Natural killer cell treated with Interleukin-12 subunit alpha and Interleukin-12 subunit beta and Interleukin-15 and Interleukin-18, amount 100 ng/mL, for 72 hours (primary cell): ENCODE measurements at regions not wholly inside any gene's neighbourhood (a gene's known extent, or its start where the extent isn't known, plus 50 kb on each side); places are given as distances from the start of the nearest gene placed in this dataset.

Source experiments
- ATAC-seq, 2 donors: fragments of 150-1000 bp; cut with Tn5 transposase in 1 of 2; sonication (Bioruptor Pico), chemical (Tn5 transposase) in 1 of 2; 2 replicates each; pipeline ENCODE4 v1.10.0; 2021
- DNase-seq: peaks from one replicate; pipeline ENCODE4 v3.0.0; 2022; ENCODE audit warnings: low spot score
- H3K27ac Mint-ChIP-seq, 2 donors: 1 replicate in 1 of 2; 2 replicates in 1 of 2; pipeline ENCODE4 v1.8.0; 2022; ENCODE audit warnings: mixed read lengths in 2 of 2, mild to moderate bottlenecking in 1 of 2, moderate library complexity in 1 of 2
- H3K27me3 Mint-ChIP-seq, 2 donors: 1 replicate in 1 of 2; 2 replicates in 1 of 2; pipeline ENCODE4 v1.8.0; 2022; ENCODE audit warnings: mixed read lengths in 2 of 2
- H3K36me3 Mint-ChIP-seq: one replicate; pipeline ENCODE4 v1.8.0; 2022; ENCODE audit warnings: mixed read lengths
- H3K4me1 Mint-ChIP-seq, 2 donors: 1 replicate in 1 of 2; 2 replicates in 1 of 2; pipeline ENCODE4 v1.8.0; 2022; ENCODE audit warnings: low read depth in 2 of 2, mixed read lengths in 2 of 2, mild to moderate bottlenecking in 1 of 2
- H3K4me3 Mint-ChIP-seq: one replicate; pipeline ENCODE4 v1.8.0; 2022; ENCODE audit warnings: mixed read lengths
- H3K9me3 Mint-ChIP-seq: 2 replicates; pipeline ENCODE4 v1.8.0; 2022; ENCODE audit warnings: mixed read lengths

DNA sequence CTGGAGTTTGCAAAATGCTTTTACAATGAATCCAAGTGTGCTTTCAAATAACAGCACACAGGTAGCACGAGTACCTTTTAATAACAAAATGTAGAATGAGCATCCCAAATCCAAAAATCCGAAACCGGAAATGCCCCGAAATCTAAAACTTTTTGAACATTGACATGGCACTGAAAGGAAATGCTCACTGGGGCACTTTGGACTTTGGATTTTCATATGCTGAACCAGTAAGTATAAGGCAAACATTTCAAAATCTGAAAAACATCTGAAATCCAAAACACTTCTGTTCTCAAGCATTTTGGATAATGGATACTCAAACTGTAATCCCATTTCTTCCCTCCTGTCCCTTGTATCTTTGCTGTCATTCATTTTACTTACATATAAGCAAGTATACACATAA lies 50.1 kb downstream of the GCNT4 start:
- Mint-ChIP-seq H3K4me1 (no peaks in the 10 kb centered on the region), H3K9me3 (peaks cover 8% of the 10 kb centered on the region), H3K27me3 (peaks cover 9 to 26% of the 10 kb centered on the region in 2 donors), H3K27ac (no peak overlapping the region), H3K4me3 (no peak overlapping the region), H3K36me3 (peaks cover 13% of the 10 kb centered on the region)
- no peak for DNase-seq
- ATAC-seq: no peak

DNA sequence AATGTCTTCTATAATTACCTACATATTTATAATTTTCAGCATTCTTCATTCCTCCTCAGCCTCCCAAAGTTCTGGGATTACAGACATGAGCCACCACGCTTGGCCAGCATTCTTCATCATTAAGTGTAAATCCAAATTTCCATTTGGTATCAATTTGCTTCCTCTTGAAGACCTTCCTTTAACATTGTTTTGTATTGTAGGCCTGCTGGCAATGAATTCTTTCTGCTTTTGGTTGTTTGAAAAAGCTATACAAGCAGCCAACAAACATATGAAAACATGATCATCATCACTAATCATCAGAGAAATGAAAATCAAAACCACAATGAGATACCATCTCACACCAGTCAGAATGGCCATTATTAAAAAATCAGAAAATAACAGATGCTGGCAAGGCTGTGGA lies 56.4 kb downstream of the GCNT4 start:
- no peak overlapping the region for H3K27ac Mint-ChIP-seq
- H3K9me3 Mint-ChIP-seq: no peaks in the 10 kb centered on the region
- DNase-seq (no peak), ATAC-seq (no peak)
- H3K27me3 Mint-ChIP-seq: peaks cover 20 to 25% of the 10 kb centered on the region in 2 donors
- no peaks in the 10 kb centered on the region for H3K4me1 Mint-ChIP-seq
- H3K4me3 Mint-ChIP-seq: no peak overlapping the region
- no peaks in the 10 kb centered on the region for H3K36me3 Mint-ChIP-seq

DNA sequence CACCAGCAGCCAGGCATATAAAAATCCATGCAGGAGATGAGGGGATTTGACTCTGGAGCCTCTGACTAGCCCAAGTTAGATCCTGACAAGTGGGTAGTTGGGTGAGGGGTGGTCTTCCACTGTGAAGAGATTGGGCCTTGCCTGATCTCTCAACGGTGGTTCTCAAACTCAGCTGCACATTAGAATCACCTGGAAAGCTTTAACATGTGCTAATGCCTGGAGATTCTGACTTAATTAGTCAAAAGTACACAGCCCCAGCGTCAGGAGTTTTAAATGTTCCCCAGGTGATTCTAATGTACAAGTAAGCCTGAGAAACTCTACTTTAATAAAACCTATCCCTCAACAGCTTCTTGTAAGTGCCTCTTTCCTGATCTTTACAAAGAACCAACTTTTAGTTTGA lies 57.5 kb downstream of the GCNT4 start:
- no peak for ATAC-seq
- Mint-ChIP-seq H3K27ac (no peak overlapping the region), H3K4me1 (no peaks in the 10 kb centered on the region), H3K9me3 (no peaks in the 10 kb centered on the region), H3K36me3 (no peaks in the 10 kb centered on the region), H3K4me3 (no peak overlapping the region), H3K27me3 (peaks cover 20 to 25% of the 10 kb centered on the region in 2 donors)
- DNase-seq: no peak

DNA sequence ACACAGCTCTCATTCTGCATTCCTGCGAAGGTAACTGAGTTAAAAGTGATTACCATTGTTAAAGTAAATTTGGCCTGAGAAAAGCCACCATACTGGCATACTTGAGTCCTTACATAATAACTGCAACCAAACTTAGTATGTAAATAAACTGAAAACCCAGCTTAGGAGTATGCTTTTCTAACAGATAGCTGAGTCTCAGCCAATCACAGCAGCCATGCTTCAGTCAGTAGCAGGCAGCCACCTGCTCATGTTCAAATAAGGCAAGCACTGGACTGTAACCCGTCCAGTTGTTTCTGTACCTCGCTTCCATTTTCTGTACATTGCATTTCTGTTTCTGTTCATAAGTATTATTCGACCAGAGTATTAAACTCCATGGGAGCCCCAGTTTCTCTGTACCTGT lies 58.6 kb downstream of the GCNT4 start:
- Mint-ChIP-seq H3K9me3 (no peaks in the 10 kb centered on the region), H3K27me3 (peaks cover 12 to 20% of the 10 kb centered on the region in 2 donors), H3K27ac (no peak overlapping the region), H3K4me1 (no peaks in the 10 kb centered on the region), H3K36me3 (no peaks in the 10 kb centered on the region), H3K4me3 (no peak overlapping the region)
- ATAC-seq: no peak
- no peak for DNase-seq

DNA sequence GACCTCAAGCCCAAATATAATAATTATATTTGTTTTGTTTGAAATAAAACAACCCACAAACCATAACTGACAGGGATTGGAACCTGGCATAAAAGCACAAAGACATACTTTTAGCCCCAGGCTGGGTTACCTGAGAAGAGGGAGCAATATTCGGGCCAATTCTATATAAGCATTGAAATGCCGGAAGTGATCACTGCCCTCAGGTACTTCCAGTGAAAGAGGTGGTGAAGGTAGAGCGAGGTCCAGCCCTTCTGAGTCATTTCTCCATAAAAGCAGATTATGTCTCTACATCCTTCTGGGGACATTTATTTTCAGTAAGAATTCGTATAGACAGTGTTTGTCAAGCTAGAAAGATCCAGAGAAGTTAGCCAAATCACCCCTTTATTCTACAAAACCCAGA lies 59.6 kb downstream of the GCNT4 start:
- no peaks in the 10 kb centered on the region for H3K4me1 Mint-ChIP-seq

DNA sequence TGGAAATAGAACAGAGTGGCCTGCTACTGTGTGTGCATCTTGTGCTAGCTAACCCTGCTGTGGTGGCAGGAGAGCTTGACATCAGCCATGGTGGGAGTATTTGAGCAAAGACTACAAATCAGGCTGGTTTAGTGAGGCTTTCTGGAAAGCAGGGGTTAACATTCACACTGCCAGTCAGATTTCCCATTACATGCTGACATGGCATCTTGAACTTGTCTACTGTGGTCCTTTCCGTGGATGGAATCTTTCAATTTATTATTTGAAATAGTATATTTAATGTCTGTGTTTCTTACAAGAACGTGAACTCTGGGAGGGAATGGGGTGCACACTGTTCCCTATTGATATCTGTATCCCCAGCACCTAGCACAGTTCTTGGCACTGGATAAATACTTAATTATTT lies 60.8 kb downstream of the GCNT4 start:
- Mint-ChIP-seq H3K36me3 (peaks cover 6% of the 10 kb centered on the region), H3K4me1 (no peaks in the 10 kb centered on the region), H3K27me3 (peaks cover 11 to 19% of the 10 kb centered on the region in 2 donors), H3K4me3 (no peak overlapping the region), H3K27ac (no peak overlapping the region), H3K9me3 (no peaks in the 10 kb centered on the region)
- ATAC-seq (no peak), DNase-seq (no peak)

More for the DNA sequence above, 59.6 kb downstream of the GCNT4 start:
- H3K4me3 Mint-ChIP-seq: no peak overlapping the region
- no peaks in the 10 kb centered on the region for H3K9me3 Mint-ChIP-seq
- H3K27me3 Mint-ChIP-seq: peaks cover 17 to 19% of the 10 kb centered on the region in 2 donors
- H3K36me3 Mint-ChIP-seq: peaks cover 6% of the 10 kb centered on the region
- H3K27ac Mint-ChIP-seq: no peak overlapping the region
- ATAC-seq (no peak), DNase-seq (no peak)

DNA sequence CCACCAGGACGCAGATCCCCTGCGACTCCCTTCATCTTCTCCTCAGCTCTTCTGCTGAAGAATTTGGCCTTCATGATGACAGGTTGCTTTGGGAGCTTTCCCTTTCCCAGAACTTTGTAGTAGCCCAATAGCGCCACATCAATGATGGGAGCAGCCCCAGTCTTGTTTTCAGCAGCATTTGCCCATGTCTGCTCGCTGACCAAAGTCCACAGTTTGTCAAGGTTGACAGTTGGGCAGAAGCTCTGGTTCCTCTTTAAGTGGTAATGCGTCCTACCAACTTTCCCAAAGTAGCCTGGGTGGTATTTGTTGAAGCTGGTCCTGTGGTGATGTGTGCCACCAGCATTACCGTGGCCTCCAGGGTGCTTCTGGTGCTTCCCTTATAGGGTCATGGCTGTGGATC lies 62.2 kb downstream of the GCNT4 start:
- Mint-ChIP-seq H3K4me1 (no peaks in the 10 kb centered on the region), H3K27me3 (peaks cover 9 to 15% of the 10 kb centered on the region in 2 donors), H3K4me3 (no peak overlapping the region), H3K36me3 (peaks cover 6% of the 10 kb centered on the region), H3K27ac (no peak overlapping the region), H3K9me3 (no peaks in the 10 kb centered on the region)
- no peak for ATAC-seq
- DNase-seq: no peak

DNA sequence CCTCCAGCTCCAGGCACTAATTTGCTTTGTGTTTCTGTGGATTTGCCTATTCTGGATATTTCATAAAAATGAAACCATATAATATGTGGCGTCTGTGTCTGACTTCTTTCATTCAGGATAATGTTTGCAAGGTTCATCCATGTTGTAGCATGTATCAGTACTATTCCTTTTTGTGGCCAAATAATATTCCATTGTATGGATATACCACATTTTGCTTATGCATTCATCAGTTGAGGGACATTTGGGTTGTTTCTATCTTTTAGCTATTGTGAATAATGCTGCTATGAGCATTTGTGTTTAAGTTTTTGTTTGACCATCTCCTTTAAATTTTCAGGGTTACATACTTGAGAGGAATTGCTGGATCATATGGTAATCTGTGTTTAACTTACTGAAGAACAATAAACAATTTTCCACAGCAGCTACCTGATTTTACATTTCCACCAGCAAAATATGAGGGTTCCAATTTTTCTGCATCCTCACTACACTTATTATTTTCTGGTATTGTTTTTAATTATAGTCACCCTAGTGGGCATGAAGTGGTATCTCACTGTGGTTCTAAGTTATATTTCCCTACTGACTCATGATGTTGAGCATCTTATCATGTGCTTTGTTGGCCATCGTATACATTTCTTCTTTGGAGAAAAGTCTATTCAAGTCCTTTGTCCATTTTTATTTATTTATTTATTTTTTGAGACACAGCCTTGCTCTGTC lies 63.9 kb downstream of the GCNT4 start:
- Mint-ChIP-seq H3K27me3 (peaks cover 6 to 13% of the 10 kb centered on the region in 2 donors), H3K9me3 (no peaks in the 10 kb centered on the region), H3K4me3 (no peak overlapping the region), H3K4me1 (no peaks in the 10 kb centered on the region), H3K36me3 (peaks cover 6% of the 10 kb centered on the region), H3K27ac (no peak overlapping the region)
- ATAC-seq (no peak), DNase-seq (no peak)

DNA sequence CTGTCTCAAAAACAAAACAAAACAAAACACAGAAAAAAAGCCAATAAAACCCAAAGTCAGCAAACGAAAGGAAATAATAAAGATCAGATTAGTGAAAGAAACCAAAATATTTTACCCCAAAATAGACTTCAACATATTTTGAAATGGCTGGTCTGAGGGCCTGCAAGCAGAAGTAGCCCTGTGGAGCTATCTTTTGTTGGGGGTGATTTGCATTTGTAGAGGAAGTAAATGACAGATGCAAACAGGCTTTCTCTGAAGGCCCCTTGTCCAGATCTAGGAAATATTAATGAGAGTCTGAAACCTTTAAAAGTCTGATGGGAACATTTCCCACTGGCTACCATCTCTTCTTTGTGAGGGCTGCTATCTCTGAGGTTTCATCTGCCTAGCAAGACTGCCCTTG lies 74.0 kb downstream of the GCNT4 start:
- ATAC-seq: no peak
- H3K4me1 Mint-ChIP-seq: peaks cover 25 to 36% of the 10 kb centered on the region in 2 donors
- peaks cover 8% of the 10 kb centered on the region for H3K36me3 Mint-ChIP-seq

DNA sequence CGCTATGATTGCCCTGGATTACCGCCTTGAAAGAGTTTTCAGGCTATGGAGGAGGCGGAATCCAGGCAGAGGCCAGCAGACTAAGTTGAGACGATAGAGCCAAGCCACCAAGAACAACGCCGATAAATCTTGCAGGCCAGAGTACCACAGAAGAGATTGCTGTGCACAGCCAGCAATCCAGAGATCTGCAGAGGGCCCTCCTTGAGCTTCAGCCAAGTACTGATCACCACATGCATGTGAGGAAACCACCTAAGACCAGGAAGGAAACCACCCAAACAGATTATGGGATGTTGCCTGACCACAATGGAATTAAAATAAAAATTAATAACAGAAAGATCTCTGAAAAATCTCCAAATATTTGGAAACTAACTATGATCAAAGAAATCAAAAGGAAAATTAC lies 74.9 kb downstream of the GCNT4 start:
- no peak overlapping the region for H3K4me3 Mint-ChIP-seq
- DNase-seq (no peak), ATAC-seq (no peak)
- H3K9me3 Mint-ChIP-seq: peaks cover 3% of the 10 kb centered on the region
- H3K4me1 Mint-ChIP-seq: peaks cover 25 to 36% of the 10 kb centered on the region in 2 donors
- peak overlapping the region in 1 of 2 donors; percentile 7 for H3K27ac Mint-ChIP-seq
- H3K36me3 Mint-ChIP-seq: peaks cover 8% of the 10 kb centered on the region
- H3K27me3 Mint-ChIP-seq: no peaks in the 10 kb centered on the region

More for the DNA sequence above, 74.0 kb downstream of the GCNT4 start:
- Mint-ChIP-seq H3K9me3 (peaks cover 3% of the 10 kb centered on the region), H3K27ac (no peak overlapping the region), H3K27me3 (no peaks in the 10 kb centered on the region), H3K4me3 (no peak overlapping the region)
- no peak for DNase-seq

DNA sequence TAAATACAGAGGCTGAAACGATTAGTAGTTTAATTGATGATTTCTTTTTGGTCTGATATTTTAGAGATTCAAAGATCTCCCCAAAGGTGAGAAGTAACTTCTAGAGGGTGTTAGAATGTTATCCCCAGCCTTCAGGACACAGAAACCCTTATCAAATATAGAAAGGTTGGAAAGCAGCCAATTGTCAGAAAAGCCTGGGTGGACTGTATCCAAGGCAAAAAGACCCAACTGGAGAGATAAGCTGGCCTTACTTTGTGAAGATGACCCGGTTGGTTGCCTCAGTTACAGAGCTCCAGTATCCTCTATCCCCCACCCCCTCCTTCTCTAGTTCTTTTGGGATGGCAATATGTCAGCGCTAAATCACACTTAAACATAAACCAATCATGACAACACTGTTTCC lies 75.7 kb downstream of the GCNT4 start:
- Mint-ChIP-seq H3K9me3 (peaks cover 3% of the 10 kb centered on the region), H3K4me3 (no peak overlapping the region), H3K27ac (peak overlapping the region in 1 of 2 donors; percentile 71), H3K36me3 (peaks cover 8% of the 10 kb centered on the region), H3K27me3 (no peaks in the 10 kb centered on the region), H3K4me1 (peaks cover 25 to 36% of the 10 kb centered on the region in 2 donors)
- DNase-seq: no peak
- no peak for ATAC-seq

DNA sequence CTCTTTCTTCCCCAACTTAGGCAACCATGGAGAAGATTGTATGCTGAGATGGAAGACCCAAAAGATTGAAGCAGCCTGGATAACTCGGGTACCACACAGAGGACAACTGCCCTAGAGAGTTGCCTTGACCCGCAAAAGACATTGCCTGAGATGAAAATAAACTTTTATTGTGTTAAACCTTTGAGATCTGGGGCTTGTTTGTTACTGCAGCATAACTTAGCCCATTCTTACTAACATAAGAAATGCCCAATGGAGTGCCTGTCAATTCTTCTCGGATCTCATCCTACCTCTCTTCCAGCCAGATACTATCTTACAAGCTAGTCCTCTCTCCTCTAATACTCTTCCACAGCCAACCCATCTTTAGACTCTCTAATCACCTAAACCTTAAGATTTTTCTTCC lies 76.8 kb downstream of the GCNT4 start:
- no peak for DNase-seq
- H3K27ac Mint-ChIP-seq: peak overlapping the region; percentile 57 to 71
- H3K36me3 Mint-ChIP-seq: peaks cover 8% of the 10 kb centered on the region
- peaks cover 25 to 36% of the 10 kb centered on the region in 2 donors for H3K4me1 Mint-ChIP-seq
- H3K4me3 Mint-ChIP-seq: no peak overlapping the region
- no peaks in the 10 kb centered on the region for H3K27me3 Mint-ChIP-seq
- H3K9me3 Mint-ChIP-seq: peaks cover 3% of the 10 kb centered on the region
- no peak for ATAC-seq

DNA sequence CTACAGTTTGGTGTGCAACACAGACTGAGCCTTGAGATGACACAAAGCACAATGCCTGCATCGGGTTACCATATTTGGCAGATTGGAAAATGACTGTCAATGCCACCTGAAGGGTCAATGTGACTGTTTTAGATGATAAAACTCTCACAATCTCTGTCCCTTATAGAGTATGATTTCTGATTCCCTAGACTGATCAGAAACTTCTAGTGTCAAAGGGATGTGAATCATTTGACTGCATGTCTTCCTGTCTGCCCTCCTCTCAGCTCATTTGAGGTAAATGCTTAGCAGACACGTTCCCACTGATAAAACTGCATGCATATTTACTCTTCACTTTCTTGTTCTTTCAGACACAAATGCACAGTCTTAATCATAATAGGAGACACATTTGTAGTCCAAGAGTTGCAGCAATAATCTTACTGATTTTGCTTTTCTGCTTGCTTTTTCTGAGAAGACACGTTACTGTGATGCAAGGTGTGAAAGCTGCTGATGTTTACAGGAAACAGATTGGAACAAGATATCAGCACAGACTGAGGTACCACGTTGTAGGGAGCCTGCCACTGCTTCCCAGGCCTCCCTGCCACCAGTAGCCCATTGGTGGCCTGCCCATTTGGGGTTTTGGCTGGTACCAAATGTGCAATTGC lies 77.8 kb downstream of the GCNT4 start:
- no peaks in the 10 kb centered on the region for H3K27me3 Mint-ChIP-seq
- H3K4me3 Mint-ChIP-seq: peak overlapping the region; percentile 34

DNA sequence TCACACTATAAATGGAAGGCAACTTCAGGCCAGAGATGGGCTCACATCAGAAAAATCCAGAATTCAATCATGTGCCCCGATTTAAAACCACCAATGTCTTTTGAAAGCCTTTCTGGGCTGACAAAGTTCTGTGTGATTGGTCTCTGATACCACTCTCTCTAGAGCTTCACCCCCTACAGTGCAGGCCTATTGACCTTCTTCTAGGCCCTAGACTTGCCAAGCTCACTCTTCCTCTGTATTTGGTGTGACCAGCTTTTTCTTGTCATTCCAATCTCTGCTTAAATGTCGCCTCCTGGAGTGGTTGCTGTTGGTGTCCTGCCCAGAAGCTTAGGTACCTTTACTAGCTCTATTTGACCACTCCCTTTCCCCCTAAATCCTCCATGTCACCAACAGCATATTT lies 78.7 kb downstream of the GCNT4 start:
- H3K4me1 Mint-ChIP-seq: peaks cover 25 to 36% of the 10 kb centered on the region in 2 donors
- no peak overlapping the region for H3K4me3 Mint-ChIP-seq
- H3K27ac Mint-ChIP-seq: peak overlapping the region in 1 of 2 donors; percentile 67
- ATAC-seq: no peak
- H3K36me3 Mint-ChIP-seq: peaks cover 8% of the 10 kb centered on the region
- H3K9me3 Mint-ChIP-seq: peaks cover 3% of the 10 kb centered on the region
- H3K27me3 Mint-ChIP-seq: peaks cover 0 to under 1% of the 10 kb centered on the region in 2 donors
- DNase-seq: no peak

More for the DNA sequence above, 77.8 kb downstream of the GCNT4 start:
- DNase-seq (no peak), ATAC-seq (peak; percentile 73 to 84)
- Mint-ChIP-seq H3K9me3 (peaks cover 3% of the 10 kb centered on the region), H3K4me1 (peaks cover 25 to 36% of the 10 kb centered on the region in 2 donors), H3K27ac (peak overlapping the region; percentile 57 to 71), H3K36me3 (peaks cover 8% of the 10 kb centered on the region)
